AG09309 (cell line): ENCODE measurements at regions not wholly inside any gene's neighbourhood (a gene's known extent, or its start where the extent isn't known, plus 50 kb on each side); places are given as distances from the start of the nearest gene placed in this dataset.
"Not testable (repeated sequence)": the region's sequence is repeated elsewhere in the genome, so short reads cannot be mapped to it uniquely, and the experiment has no call there.

Experiments
- DNase-seq: peaks from one replicate; pipeline ENCODE4 v3.0.0-alpha.2; 2010; ENCODE audit warnings: low read depth
- H3K4me3 ChIP-seq: 2 replicates; pipeline ENCODE4 v1.5.1; 2011; ENCODE audit warnings: mild to moderate bottlenecking, low read depth, low read length, moderate library complexity; ENCODE audit not compliant: control insufficient read depth
- CTCF ChIP-seq: IDR thresholded peaks from 2 replicates; pipeline ENCODE4 v1.5.1; 2011; ENCODE audit warnings: mild to moderate bottlenecking, low read depth, low read length, inconsistent platforms; ENCODE audit not compliant: insufficient read depth, control insufficient read depth; ENCODE audit errors: missing control alignments

DNA sequence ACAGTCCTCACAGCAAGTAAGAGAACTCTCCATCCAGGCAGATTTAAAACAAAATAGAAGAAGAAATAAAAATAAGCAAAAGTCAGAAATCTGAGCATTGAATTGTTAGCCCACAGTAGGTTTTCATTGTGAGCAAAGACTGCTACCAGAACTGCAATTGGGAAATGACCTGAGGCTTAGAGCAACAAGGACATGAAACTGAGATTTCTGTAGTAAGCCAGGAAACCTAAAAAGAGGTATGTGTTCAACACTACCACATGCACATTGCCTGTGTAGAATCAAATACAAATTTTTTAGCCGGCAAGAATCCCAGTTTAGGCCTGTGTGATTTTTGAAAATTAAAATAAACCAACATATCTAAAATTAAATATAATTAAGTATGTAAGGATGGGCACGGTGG lies 928.4 kb upstream of the WWC1 start:
- TF ChIP-seq CTCF: no peak
- no peak overlapping the region for H3K4me3 ChIP-seq
- DNase-seq: no peak

GRCh38 chr5:167375125-167375524 lies 916.3 kb upstream of the WWC1 start:
- H3K4me3 ChIP-seq: no peak overlapping the region
- no peak for DNase-seq
- no peak for TF ChIP-seq CTCF

DNA sequence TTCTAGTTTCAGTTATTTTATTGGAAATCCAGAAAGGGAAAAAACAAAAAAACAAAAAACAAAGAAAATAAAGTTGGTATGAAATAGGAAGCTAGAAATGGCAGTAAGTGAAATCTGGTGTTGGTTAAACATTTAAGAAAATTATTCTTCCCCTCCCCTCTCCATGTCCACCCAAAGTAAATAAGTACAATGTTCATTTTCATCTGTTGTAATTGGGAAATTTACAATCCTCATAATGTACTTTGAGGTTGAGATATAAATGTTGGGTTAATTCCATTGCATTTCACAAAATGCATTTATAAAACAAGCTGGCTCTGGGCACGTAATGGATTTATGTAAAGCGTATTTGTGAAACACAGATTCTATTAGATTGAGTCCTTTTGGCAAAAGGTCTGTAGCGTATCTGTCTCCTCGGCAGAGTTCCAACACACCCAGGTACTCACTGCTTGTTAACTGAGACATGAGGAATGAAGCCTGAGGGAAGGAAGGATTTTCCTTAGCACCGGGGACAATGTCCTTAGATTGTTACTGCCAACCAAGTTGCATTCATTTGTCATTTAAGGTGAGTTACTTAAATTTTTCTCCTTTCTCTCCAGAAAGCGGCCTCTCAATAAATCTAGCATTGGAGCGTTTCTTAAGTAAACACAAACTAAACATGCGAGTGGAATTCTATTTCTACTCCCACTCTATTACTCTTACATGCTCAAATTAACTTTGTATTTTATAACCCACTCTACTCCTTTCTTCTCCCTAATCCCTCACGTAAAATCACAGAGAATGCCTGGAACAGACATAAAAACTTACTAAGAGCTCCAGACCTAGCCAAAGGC lies 912.3 kb upstream of the WWC1 start:
- DNase-seq: no peak
- no peak for TF ChIP-seq CTCF
- H3K4me3 ChIP-seq: no peak overlapping the region

GRCh38 chr5:167381457-167381856 lies 910.0 kb upstream of the WWC1 start:
- TF ChIP-seq CTCF: no peak
- no peak for DNase-seq
- H3K4me3 ChIP-seq: no peak overlapping the region

DNA sequence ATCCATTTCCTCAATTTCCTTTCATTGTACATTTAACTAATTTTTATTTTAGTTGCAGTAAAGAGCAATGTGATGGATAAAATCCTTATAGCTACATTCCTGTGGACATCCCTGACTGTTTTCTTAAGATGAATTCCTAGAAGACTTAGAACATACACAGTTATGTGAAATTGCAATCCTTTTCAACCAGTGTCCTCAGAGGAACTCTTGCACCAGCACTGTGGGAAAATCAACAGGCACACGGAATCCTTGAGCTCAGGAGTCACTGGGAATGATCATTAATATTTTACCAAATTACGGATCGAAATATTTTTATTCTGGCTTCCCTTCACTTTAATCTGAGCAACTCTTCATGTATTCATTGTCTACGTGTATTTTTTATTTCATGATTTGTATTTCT lies 901.9 kb upstream of the WWC1 start:
- H3K4me3 ChIP-seq: no peak overlapping the region
- TF ChIP-seq CTCF: no peak
- DNase-seq: no peak

DNA sequence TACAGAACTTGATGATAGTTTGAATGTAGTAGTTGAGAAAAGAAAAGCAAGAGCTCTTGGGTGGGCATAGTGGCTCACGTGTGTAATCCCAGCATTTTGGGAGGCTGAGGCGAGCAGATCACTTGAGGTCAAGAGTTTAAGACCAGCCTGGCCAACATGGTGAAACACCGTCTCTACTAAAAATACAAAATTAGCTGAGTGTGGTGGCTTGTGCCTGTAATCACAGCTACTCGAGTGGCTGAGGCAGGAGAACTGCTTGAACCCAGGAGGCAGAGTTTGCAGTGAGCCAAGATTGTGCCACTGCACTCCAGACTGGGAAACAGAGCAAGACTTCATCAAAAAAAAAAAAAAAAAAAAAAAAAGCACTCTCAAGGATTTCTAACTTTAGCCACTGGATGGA lies 900.2 kb upstream of the WWC1 start:
- DNase-seq, H3K4me3 ChIP-seq: not testable (repeated sequence)

DNA sequence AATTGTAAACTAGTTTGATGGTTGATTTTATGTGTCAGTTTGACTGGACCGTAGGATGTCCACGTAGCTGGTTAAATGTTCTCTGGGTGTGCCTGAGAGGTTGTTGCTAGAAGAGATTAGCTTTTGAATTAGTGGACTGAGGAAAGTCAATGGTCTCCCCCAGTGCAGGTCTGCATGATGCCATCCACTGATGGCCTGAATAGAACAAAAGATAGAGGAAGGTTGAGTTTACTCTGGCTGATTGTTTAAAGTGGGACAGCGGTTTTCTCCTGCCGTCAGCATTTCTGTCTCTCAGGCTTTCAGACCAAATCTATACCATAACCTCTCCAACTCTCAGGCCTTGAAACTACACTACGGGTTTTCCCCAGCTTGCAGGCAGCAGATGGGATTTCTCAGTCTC lies 899.2 kb upstream of the WWC1 start:
- no peak for TF ChIP-seq CTCF
- no peak overlapping the region for H3K4me3 ChIP-seq

More for the DNA sequence above, 899.2 kb upstream of the WWC1 start:
- no peak for DNase-seq
